ENCODE measurements at regions not wholly inside any gene's neighbourhood (a gene's known extent, or its start where the extent isn't known, plus 50 kb on each side); places are given as distances from the start of the nearest gene placed in this dataset.
"Not testable (repeated sequence)": the region's sequence is repeated elsewhere in the genome, so short reads cannot be mapped to it uniquely, and the experiment has no call there.

DNA sequence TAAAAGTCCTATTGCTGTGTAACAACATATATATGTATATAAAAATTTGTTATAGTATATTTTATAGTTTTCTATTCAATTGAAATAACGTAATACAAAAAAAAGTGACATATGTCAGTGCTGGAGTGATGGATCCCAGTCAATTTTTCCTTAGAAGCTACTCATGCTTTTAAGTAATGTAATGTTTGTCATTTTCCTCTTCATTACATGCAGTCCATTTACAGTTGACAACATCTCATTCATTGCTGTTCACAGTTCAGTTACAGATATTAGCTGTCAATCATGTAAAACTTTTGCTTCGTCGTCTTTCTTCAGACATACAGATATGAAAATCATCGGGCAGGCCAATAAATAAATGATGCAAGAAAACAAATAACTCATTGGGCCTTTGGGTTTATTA, 525.1 kb upstream of the PRR20A start:
- Histone ChIP-seq H3K27ac (no peak overlapping the region), H3K36me3 (no peaks in the 10 kb centered on the region), H3K27me3 (replicated peaks in 1 of 7) (no peaks in the 10 kb centered on the region), H3K9me3 (peaks cover 0 to 40% (median 22%) of the 10 kb centered on the region in 8 donors), H3K4me3 (no peak overlapping the region), H3K4me1 (no peaks in the 10 kb centered on the region)
- intact Hi-C loops (cut with DNase I; ENCODE audit: low total_unique reads) = no loop called here
- no peak for TF ChIP-seq POLR2AphosphoS5 (IDR thresholded peaks at IDR 0.05)
- TF ChIP-seq, protein P1, sequence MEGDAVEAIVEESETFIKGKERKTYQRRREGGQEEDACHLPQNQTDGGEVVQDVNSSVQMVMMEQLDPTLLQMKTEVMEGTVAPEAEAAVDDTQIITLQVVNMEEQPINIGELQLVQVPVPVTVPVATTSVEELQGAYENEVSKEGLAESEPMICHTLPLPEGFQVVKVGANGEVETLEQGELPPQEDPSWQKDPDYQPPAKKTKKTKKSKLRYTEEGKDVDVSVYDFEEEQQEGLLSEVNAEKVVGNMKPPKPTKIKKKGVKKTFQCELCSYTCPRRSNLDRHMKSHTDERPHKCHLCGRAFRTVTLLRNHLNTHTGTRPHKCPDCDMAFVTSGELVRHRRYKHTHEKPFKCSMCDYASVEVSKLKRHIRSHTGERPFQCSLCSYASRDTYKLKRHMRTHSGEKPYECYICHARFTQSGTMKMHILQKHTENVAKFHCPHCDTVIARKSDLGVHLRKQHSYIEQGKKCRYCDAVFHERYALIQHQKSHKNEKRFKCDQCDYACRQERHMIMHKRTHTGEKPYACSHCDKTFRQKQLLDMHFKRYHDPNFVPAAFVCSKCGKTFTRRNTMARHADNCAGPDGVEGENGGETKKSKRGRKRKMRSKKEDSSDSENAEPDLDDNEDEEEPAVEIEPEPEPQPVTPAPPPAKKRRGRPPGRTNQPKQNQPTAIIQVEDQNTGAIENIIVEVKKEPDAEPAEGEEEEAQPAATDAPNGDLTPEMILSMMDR (IDR thresholded peaks at IDR 0.05 in 8 of 11, conservative IDR thresholded peaks at IDR 0.05 in 3 of 11) = no peak
- TF ChIP-seq POLR2A (IDR thresholded peaks at IDR 0.05) = no peak
- DNase-seq = no peak
- WGBS, 5 donors = 86 to 95% (median 92%) methylated on average over 4 of the region's 4 CpGs

DNA sequence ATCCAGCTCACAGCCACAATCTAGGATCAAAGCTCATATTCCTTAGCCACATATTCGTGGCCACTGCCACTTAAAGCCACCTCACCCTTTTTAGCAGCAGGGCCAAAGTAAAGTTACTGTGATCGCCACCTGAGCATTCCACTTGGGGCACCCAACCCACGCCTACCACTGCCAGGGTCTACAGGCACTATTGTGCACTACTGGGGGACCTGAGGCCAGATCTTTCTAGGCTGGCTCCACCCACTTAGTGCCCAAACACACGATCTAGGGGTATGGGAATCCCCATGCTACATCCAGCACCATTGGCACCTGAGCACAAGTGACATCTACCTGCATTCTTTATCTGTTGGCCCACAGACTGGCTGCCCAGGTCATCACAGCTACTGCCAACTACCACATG, 517.9 kb upstream of the PRR20A start:
- Histone ChIP-seq H3K4me3 (no peak overlapping the region), H3K9me3 (peaks cover 0 to 63% (median 47%) of the 10 kb centered on the region in 8 donors), H3K27me3 (replicated peaks in 1 of 7) (no peaks in the 10 kb centered on the region), H3K4me1 (no peaks in the 10 kb centered on the region), H3K27ac (no peak overlapping the region), H3K36me3 (no peaks in the 10 kb centered on the region)
- intact Hi-C loops (cut with DNase I; ENCODE audit: low total_unique reads) = no loop called here
- TF ChIP-seq POLR2A (IDR thresholded peaks at IDR 0.05) = no peak
- TF ChIP-seq POLR2AphosphoS5 (IDR thresholded peaks at IDR 0.05) = no peak
- TF ChIP-seq, protein P1 (IDR thresholded peaks at IDR 0.05 in 8 of 11, conservative IDR thresholded peaks at IDR 0.05 in 3 of 11) = no peak
- no peak for DNase-seq
- WGBS, 5 donors = 72 to 80% (median 75%) methylated on average over 4 of the region's 4 CpGs

DNA sequence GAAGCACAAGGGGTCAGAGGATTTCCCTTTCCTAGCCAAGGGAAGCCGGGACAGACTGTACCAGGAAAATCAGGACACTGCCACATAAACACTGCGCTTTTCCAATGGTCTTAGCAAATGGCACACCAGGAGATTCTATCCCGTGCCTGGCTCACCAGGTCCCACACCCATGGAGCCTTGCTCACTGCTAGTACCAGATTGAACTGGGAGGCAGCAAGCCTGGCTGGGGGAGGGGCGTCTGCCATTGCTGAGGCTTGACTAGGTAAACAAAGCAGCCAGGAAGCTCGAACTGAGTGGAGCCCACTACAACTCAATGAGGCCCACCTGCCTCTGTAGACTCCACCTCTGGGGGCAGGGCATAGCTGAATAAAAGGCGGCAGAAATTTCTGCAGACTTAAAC, 511.8 kb upstream of the PRR20A start:
- peaks cover 0 to 90% (median 66%) of the 10 kb centered on the region in 8 donors for H3K9me3 ChIP-seq
- H3K27ac ChIP-seq; intact Hi-C loops (cut with DNase I; ENCODE audit: low total_unique reads); DNase-seq; H3K36me3 ChIP-seq; H3K4me1 ChIP-seq; H3K27me3 ChIP-seq (replicated peaks in 1 of 7); H3K4me3 ChIP-seq: not testable (repeated sequence)
- 77 to 86% (median 81%) methylated on average over 3 to 6 of the region's 6 CpGs for WGBS, 5 donors

DNA sequence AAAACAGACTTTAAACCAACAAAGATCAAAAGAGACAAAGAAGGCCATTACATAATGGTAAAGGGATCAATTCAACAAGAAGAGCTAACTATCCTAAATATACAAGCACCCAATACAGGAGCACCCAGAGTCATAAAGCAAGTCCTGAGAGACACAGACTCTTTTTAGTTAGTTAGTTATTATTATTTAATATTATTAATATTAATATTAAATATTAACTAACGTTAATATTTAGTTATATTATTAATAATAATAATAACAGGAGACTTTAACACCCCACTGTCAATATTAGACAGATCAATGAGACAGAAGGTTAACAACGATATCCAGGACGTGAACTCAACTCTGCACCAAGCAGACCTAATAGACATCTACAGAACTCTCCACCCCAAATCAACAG, 509.7 kb upstream of the PRR20A start:
- 83 to 97% (median 86%) methylated on average over 3 of the region's 3 CpGs for WGBS, 5 donors
- H3K4me3 ChIP-seq; H3K4me1 ChIP-seq; DNase-seq; H3K27ac ChIP-seq; H3K27me3 ChIP-seq (replicated peaks in 1 of 7); intact Hi-C loops (cut with DNase I; ENCODE audit: low total_unique reads); H3K36me3 ChIP-seq: not testable (repeated sequence)
- peaks cover 0 to 89% (median 63%) of the 10 kb centered on the region in 8 donors for H3K9me3 ChIP-seq

DNA sequence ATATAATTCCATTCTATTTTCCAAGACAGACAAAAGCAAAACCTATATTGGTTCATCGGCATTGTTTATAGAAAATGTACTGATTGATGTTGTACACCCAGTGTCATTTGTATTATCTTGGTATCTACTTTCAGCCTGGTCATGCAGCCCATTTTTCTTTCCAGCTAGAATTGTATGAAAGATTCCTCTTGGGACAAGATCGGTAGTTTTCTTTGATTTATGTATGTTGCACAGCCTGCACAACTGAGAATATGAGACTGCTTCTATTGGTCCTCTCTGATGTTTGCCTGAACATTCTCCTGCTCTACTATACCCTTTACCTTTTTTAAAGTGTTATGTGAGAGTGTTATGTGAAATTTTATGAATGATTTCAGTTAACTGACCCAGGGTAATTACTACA, 487.7 kb upstream of the PRR20A start:
- Histone ChIP-seq H3K36me3 (no peaks in the 10 kb centered on the region), H3K9me3 (peaks cover 0 to 37% (median 22%) of the 10 kb centered on the region in 8 donors), H3K4me1 (no peaks in the 10 kb centered on the region), H3K4me3 (no peak overlapping the region), H3K27ac (no peak overlapping the region), H3K27me3 (replicated peaks in 1 of 7) (no peaks in the 10 kb centered on the region)
- DNase-seq = no peak
- WGBS, 5 donors = 76 to 88% (median 78%) methylated on average over 2 of the region's 2 CpGs
- intact Hi-C loops (cut with DNase I; ENCODE audit: low total_unique reads) = no loop called here
- TF ChIP-seq POLR2AphosphoS5 (IDR thresholded peaks at IDR 0.05) (no peak), POLR2A (IDR thresholded peaks at IDR 0.05) (no peak)
- TF ChIP-seq, protein P1 (IDR thresholded peaks at IDR 0.05 in 8 of 11, conservative IDR thresholded peaks at IDR 0.05 in 3 of 11) = no peak

All from spleen (tissue), 11 donors.